ENCODE measurements at regions not wholly inside any gene's neighbourhood (a gene's known extent, or its start where the extent isn't known, plus 50 kb on each side); places are given as distances from the start of the nearest gene placed in this dataset.
A peak's percentile ranks its signal among the peaks of the same experiment; 100 is the strongest.

GRCh38 chr11:112795911-112796649 is 165.1 kb upstream of the NCAM1 start:
- Histone ChIP-seq H2BK12ac (ENCODE audit: low read depth, low read length) (peak overlapping the region; percentile 60; the same call in 1 of the 2 replicates), H3K14ac (ENCODE audit: insufficient read length) (no peak overlapping the region), H3K9ac (replicated peaks in 1 of 4; ENCODE audit: extremely low read depth in 1 of 4, low read depth in 3 of 4, low read length in 3 of 4) (no peak overlapping the region), H2BK120ac (replicated peaks; ENCODE audit: low read depth, low read length) (no peak overlapping the region), H4K8ac (ENCODE audit: extremely low read depth, insufficient read depth, low read length) (no peak overlapping the region; the same call in 1 of the 2 replicates), H3K4me2 (ENCODE audit: insufficient read depth in 1 of 2, low read depth in 2 of 2, low read length in 2 of 2) (peak overlapping the region in 1 of 2 experiments; percentile 53; a peak in 1 of 4 replicates), H3K79me1 (ENCODE audit: low read depth, low read length) (no peaks in the 10 kb centered on the region), H3K79me2 (ENCODE audit: control insufficient read depth in 1 of 2, insufficient read depth in 2 of 2, low read length in 2 of 2) (no peaks in the 10 kb centered on the region), H2BK5ac (ENCODE audit: low read depth, low read length) (peak overlapping the region; percentile 12; the same call in 1 of the 2 replicates), H2AFZ (ENCODE audit: low read length) (no peak overlapping the region), H3K27ac (ENCODE audit: low read depth, low read length) (no peak overlapping the region), H4K91ac (replicated peaks; ENCODE audit: insufficient read length, low read length) (no peak overlapping the region), H2AK5ac (ENCODE audit: low read depth, low read length) (peak overlapping the region; percentile 17; the same call in 1 of the 2 replicates), H3K23ac (ENCODE audit: insufficient read length) (no peak overlapping the region), H2BK15ac (ENCODE audit: low read length) (no peak overlapping the region; the same call in 1 of the 2 replicates), H3K4me3 (ENCODE audit: extremely low read depth in 1 of 4, insufficient read depth in 2 of 4, low read depth in 3 of 4, low read length in 4 of 4) (no peak overlapping the region), H2BK20ac (ENCODE audit: low read length) (no peak overlapping the region), H3K9me3 (ENCODE audit: insufficient read depth in 2 of 2, low read depth in 1 of 2, low read length in 1 of 2) (no peaks in the 10 kb centered on the region), H4K20me1 (replicated peaks in 1 of 2; ENCODE audit: control insufficient read depth in 1 of 2, insufficient read depth in 2 of 2, low read length in 2 of 2) (no peaks in the 10 kb centered on the region), H3K56ac (replicated peaks; ENCODE audit: insufficient read length, low read depth, low read length) (no peak overlapping the region), H3K36me3 (ENCODE audit: control insufficient read depth in 2 of 4, insufficient read depth in 4 of 4, low read length in 3 of 4) (no peaks in the 10 kb centered on the region), H3K18ac (ENCODE audit: extremely low read depth, low read length) (no peak overlapping the region; the same call in 1 of the 2 replicates), H3K4ac (replicated peaks; ENCODE audit: insufficient read length, low read depth, low read length) (peak overlapping the region; percentile 41), H3K23me2 (ENCODE audit: low read depth, low read length) (peaks cover 2% of the 10 kb centered on the region; the same call in 1 of the 2 replicates), H3K27me3 (replicated peaks in 1 of 4; ENCODE audit: control insufficient read depth in 3 of 4, extremely low read depth in 1 of 4, insufficient read depth in 3 of 4, low read length in 3 of 4) (no peaks in the 10 kb centered on the region), H3K4me1 (replicated peaks in 1 of 4; ENCODE audit: control insufficient read depth in 3 of 4, insufficient read depth in 4 of 4, low read length in 3 of 4) (peaks cover 4 to 14% (median 10%) of the 10 kb centered on the region in 4 experiments), H4K5ac (ENCODE audit: insufficient read length, low read depth, low read length) (no peak overlapping the region)
- CTCF ChIA-PET (ENCODE audit: partially characterized antibody) = interaction anchor here (0.7 to 6.6 kb wide), 32 partner anchors 9 to 494 kb away, joined by 3 to 48 read pairs (median 4); no protein-coding TSS in a partner anchor
- WGBS, 2 experiments (ENCODE audit: extremely low coverage in 1 of 2, insufficient coverage in 1 of 2, insufficient read length in 1 of 2, insufficient replicate concordance in 2 of 2, low coverage in 1 of 2, low lambda C conversion rate in 2 of 2, missing lambda C conversion rate in 1 of 2) = 87% methylated on average over 17 of the region's 17 CpGs; no CpG with 5 or more reads in 1 of the 2 experiments
- no peak for FAIRE-seq
- POLR2A ChIA-PET (ENCODE audit: partially characterized antibody) = no interaction called here
- DNase-seq (ENCODE audit: low read depth in 1 of 2, low spot score in 2 of 2) = no peak
- no peak for TF ChIP-seq CTCF (IDR thresholded peaks at IDR 0.05; ENCODE audit: control extremely low read depth in 1 of 3, insufficient read depth in 1 of 3, low read depth in 1 of 3, low read length in 3 of 3)
- no peak for TF ChIP-seq RFX5 (IDR thresholded peaks at IDR 0.05; ENCODE audit: borderline replicate concordance, low read depth, low read length)
- no peak for TF ChIP-seq NANOG (IDR thresholded peaks at IDR 0.05; ENCODE audit: insufficient read depth, low read depth, low read length, poor library complexity, severe bottlenecking)
- TF ChIP-seq CREB1 (IDR thresholded peaks at IDR 0.05) = no peak
- no peak for TF ChIP-seq TCF12 (IDR thresholded peaks at IDR 0.05; ENCODE audit: low read depth, low read length)
- TF ChIP-seq YY1 (IDR thresholded peaks at IDR 0.05; ENCODE audit: low read depth, low read length) = no peak
- TF ChIP-seq FOSL1 (IDR thresholded peaks at IDR 0.05; ENCODE audit: insufficient read depth, low read depth, low read length) = no peak
- no peak for TF ChIP-seq MAFK (IDR thresholded peaks at IDR 0.05; ENCODE audit: low read depth, low read length)
- no peak for TF ChIP-seq POU5F1 (IDR thresholded peaks at IDR 0.05; ENCODE audit: low read depth, low read length)

Data from H1 (cell line).